Adrenal gland (tissue), 9 donors: ENCODE measurements at regions not wholly inside any gene's neighbourhood (a gene's known extent, or its start where the extent isn't known, plus 50 kb on each side); places are given as distances from the start of the nearest gene placed in this dataset.

Experiments used
- DNase-seq, 7 donors: peaks; one replicate each; pipeline ENCODE4 v3.0.0-alpha.2; 2019 to 2020
- H3K27ac ChIP-seq, 5 donors: fragments of 200-600 bp; sonication (generic) in 4 of 5; 1 replicate in 3 of 5; 2 replicates in 2 of 5; pipeline versions ENCODE4 v1.5.1 to v1.8.0; 2016 to 2020; ENCODE audit warnings: mild to moderate bottlenecking in 1 of 5
- H3K27me3 ChIP-seq: fragments of 200-600 bp; 2 replicates; pipeline ENCODE4 v1.8.0; 2021
- H3K36me3 ChIP-seq, 2 donors: fragments of 200-600 bp; replicated peaks in 1 of 2; 1 replicate in 1 of 2; 2 replicates in 1 of 2; pipeline versions ENCODE4 v1.5.1 to v1.8.0; 2018 to 2022
- H3K4me1 ChIP-seq, 2 donors: fragments of 200-600 bp; replicated peaks in 1 of 2; 1 replicate in 1 of 2; 2 replicates in 1 of 2; pipeline versions ENCODE4 v1.5.1 to v1.8.0; 2018 to 2021
- H3K4me3 ChIP-seq, 4 donors: fragments of 200-600 bp; sonication (generic) in 3 of 4; one replicate each; pipeline ENCODE4 v1.5.1; 2016 to 2018
- H3K9me3 ChIP-seq, 3 donors: fragments of 200-600 bp; sonication (generic) in 1 of 3; replicated peaks in 1 of 3; 1 replicate in 2 of 3; 2 replicates in 1 of 3; pipeline versions ENCODE4 v1.5.1 to v1.8.0; 2016 to 2021
- POLR2A ChIP-seq, 2 donors: fragments of 450-650 bp; IDR thresholded peaks; one replicate each; pipeline ENCODE4 v1.6.1; 2017; ENCODE audit warnings: antibody characterized with exemption in 2 of 2, mild to moderate bottlenecking in 2 of 2, moderate library complexity in 1 of 2
- WGBS, 4 donors: extraction: QIAGEN DNeasy Blood & Tissue Kit in 2 of 4; methylation state at CpG; one replicate each; pipeline versions ENCODE4 v1.1.5 to v1.1.7; 2013 to 2017; 5-methylcytosine and 5-hydroxymethylcytosine counted together
- intact Hi-C, 2 donors: fragments of 100-400 bp; cut with DNase I; formaldehyde crosslinking; loops; one replicate each; pipeline versions ENCODE4 v1.14.1 to v1.15.0; 2022 to 2023
- TF ChIP-seq, protein P1 (sequence below), 6 experiments: fragments of 450-650 bp in 4 of 6; fragments of 200-600 bp in 2 of 6; sonication (generic) in 1 of 6; IDR thresholded peaks; 1 replicate in 5 of 6; 2 replicates in 1 of 6; pipeline versions ENCODE4 v1.5.1 to v1.8.0; 2016 to 2021; ENCODE audit warnings: antibody characterized with exemption in 6 of 6, mild to moderate bottlenecking in 2 of 6, moderate library complexity in 1 of 6
- donor health status: healthy with polysubstance abuse.
- donor health status: Bipolar disorder and iron deficiency.
- donor health status: DM: yes; HTN: yes; CAD: no.
- donor health status: DM: no; HTN: no; CAD: no.
- donor health status: DM: no; HTN: no; CAD: no.

GRCh38 chr2:149731079-149731478 is 143.5 kb upstream of the MMADHC start:
- intact Hi-C loops, result no loop called here

GRCh38 chr2:149729586-149729985 is 142.0 kb upstream of the MMADHC start:
- DNase-seq, result no peak
- intact Hi-C loops, result no loop called here
- Histone ChIP-seq H3K27ac (no peak overlapping the region), H3K27me3 (no peaks in the 10 kb centered on the region), H3K4me3 (no peak overlapping the region), H3K9me3 (no peaks in the 10 kb centered on the region), H3K4me1 (peaks cover 9 to 10% of the 10 kb centered on the region in 2 donors), H3K36me3 (no peaks in the 10 kb centered on the region)
- TF ChIP-seq POLR2A (IDR thresholded peaks at IDR 0.05), result no peak
- TF ChIP-seq, protein P1, sequence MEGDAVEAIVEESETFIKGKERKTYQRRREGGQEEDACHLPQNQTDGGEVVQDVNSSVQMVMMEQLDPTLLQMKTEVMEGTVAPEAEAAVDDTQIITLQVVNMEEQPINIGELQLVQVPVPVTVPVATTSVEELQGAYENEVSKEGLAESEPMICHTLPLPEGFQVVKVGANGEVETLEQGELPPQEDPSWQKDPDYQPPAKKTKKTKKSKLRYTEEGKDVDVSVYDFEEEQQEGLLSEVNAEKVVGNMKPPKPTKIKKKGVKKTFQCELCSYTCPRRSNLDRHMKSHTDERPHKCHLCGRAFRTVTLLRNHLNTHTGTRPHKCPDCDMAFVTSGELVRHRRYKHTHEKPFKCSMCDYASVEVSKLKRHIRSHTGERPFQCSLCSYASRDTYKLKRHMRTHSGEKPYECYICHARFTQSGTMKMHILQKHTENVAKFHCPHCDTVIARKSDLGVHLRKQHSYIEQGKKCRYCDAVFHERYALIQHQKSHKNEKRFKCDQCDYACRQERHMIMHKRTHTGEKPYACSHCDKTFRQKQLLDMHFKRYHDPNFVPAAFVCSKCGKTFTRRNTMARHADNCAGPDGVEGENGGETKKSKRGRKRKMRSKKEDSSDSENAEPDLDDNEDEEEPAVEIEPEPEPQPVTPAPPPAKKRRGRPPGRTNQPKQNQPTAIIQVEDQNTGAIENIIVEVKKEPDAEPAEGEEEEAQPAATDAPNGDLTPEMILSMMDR (IDR thresholded peaks at IDR 0.05), result no peak
- WGBS, 4 donors, result 68 to 78% (median 71%) methylated on average over 3 of the region's 3 CpGs

More at GRCh38 chr2:149731079-149731478, 143.5 kb upstream of the MMADHC start:
- no peaks in the 10 kb centered on the region for H3K36me3 ChIP-seq
- TF ChIP-seq, protein P1 (IDR thresholded peaks at IDR 0.05), result no peak
- TF ChIP-seq POLR2A (IDR thresholded peaks at IDR 0.05), result no peak
- DNase-seq, result no peak
- H3K27me3 ChIP-seq, result no peaks in the 10 kb centered on the region
- H3K4me3 ChIP-seq, result no peak overlapping the region
- WGBS, 4 donors, result 49 to 53% (median 50%) methylated on average over 3 of the region's 3 CpGs
- peaks cover 10 to 17% of the 10 kb centered on the region in 2 donors for H3K4me1 ChIP-seq
- H3K27ac ChIP-seq, result no peak overlapping the region
- no peaks in the 10 kb centered on the region for H3K9me3 ChIP-seq

DNA sequence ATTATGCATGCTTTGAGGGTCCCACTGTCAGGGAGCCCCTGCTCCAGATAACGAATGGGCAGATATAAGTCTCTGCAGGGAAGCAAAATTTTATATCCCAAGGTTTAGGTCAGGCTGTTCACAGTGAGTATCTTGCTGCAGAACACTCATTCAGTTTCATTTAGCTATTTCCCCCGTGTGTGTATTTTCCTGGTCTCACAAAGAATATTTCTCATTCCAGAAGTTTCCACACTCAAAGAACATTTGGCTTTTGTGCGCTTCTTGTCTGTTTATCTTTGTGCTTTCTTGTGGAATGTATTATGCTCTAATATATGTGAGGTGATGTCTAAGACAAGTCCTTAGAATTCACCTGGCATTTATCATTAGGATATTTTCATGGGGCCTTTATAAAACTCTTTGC is 140.4 kb upstream of the MMADHC start:
- DNase-seq, result no peak
- TF ChIP-seq, protein P1 (IDR thresholded peaks at IDR 0.05), result no peak
- no peak for TF ChIP-seq POLR2A (IDR thresholded peaks at IDR 0.05)
- H3K9me3 ChIP-seq, result no peaks in the 10 kb centered on the region
- no peak overlapping the region for H3K4me3 ChIP-seq
- H3K36me3 ChIP-seq, result no peaks in the 10 kb centered on the region
- H3K4me1 ChIP-seq, result no peaks in the 10 kb centered on the region
- intact Hi-C loops, result no loop called here
- no peaks in the 10 kb centered on the region for H3K27me3 ChIP-seq
- no peak overlapping the region for H3K27ac ChIP-seq
- WGBS, 4 donors, result 72 to 80% (median 74%) methylated on average over 3 of the region's 3 CpGs

GRCh38 chr2:149725234-149725633 is 137.7 kb upstream of the MMADHC start:
- TF ChIP-seq, protein P1 (IDR thresholded peaks at IDR 0.05), result no peak
- TF ChIP-seq POLR2A (IDR thresholded peaks at IDR 0.05), result no peak
- Histone ChIP-seq H3K27ac (no peak overlapping the region), H3K4me1 (no peaks in the 10 kb centered on the region), H3K27me3 (no peaks in the 10 kb centered on the region), H3K36me3 (no peaks in the 10 kb centered on the region), H3K4me3 (no peak overlapping the region), H3K9me3 (no peaks in the 10 kb centered on the region)
- DNase-seq, result no peak
- intact Hi-C loops, result no loop called here
- WGBS, 4 donors, result 47 to 70% (median 66%) methylated on average over 2 of the region's 2 CpGs
